ENCODE measurements at regions not wholly inside any gene's neighbourhood (a gene's known extent, or its start where the extent isn't known, plus 50 kb on each side); places are given as distances from the start of the nearest gene placed in this dataset.

DNA sequence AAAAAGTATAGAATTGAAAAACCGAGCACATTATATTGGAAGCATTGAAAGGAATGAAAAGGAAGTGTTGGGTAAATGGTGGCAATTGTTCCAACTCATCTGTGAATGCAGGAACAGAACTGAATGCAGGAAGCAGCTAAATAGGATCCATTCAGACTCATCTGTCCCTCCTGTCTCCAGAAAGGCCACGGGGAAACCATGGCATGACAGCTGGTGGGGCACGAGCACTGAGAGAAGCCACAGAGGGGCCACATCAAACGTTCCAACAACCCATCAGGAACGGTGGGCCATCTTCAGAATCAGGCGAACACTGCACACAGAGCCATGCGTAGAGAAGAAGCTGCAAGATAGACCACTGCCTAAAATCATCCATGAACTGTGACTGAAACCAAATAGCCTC is 138.5 kb upstream of the SLC35G4 start:
- Histone ChIP-seq H3K9me3 (peaks cover 0 to 10% (median 0%) of the 10 kb centered on the region in 12 donors), H3K36me3 (no peaks in the 10 kb centered on the region), H3K27me3 (peaks cover 0 to 2% (median 0%) of the 10 kb centered on the region in 9 donors), H3K4me1 (no peaks in the 10 kb centered on the region), H3K27ac (no peak overlapping the region), H3K4me3 (no peak overlapping the region)
- ATAC-seq (no peak), DNase-seq (no peak)
- WGBS, 4 donors = 77 to 86% (median 84%) methylated on average over 7 of the region's 7 CpGs
- intact Hi-C loops (cut with DNase I) = no loop called here
- TF ChIP-seq CTCF (IDR thresholded peaks at IDR 0.05) (no peak), POLR2A (IDR thresholded peaks at IDR 0.05) (no peak)

- DNase-seq = no peak
- Histone ChIP-seq H3K4me1 (no peaks in the 10 kb centered on the region), H3K27me3 (peaks cover 0 to 5% (median 0%) of the 10 kb centered on the region in 9 donors), H3K36me3 (no peaks in the 10 kb centered on the region), H3K4me3 (no peak overlapping the region), H3K27ac (no peak overlapping the region), H3K9me3 (peaks cover 0 to 4% (median 0%) of the 10 kb centered on the region in 12 donors)
- no peak for ATAC-seq
- intact Hi-C loops (cut with DNase I) = no loop called here
- WGBS, 4 donors = 48 to 75% (median 55%) methylated on average over 2 of the region's 2 CpGs
- TF ChIP-seq CTCF (IDR thresholded peaks at IDR 0.05) = no peak
- TF ChIP-seq POLR2A (IDR thresholded peaks at IDR 0.05) = no peak
Observed at GRCh38 chr18:11468617-11469016, 140.8 kb upstream of the SLC35G4 start.

- intact Hi-C loops (cut with DNase I) = no loop called here
- Histone ChIP-seq H3K27ac (no peak overlapping the region), H3K4me1 (no peaks in the 10 kb centered on the region), H3K27me3 (peaks cover 0 to 5% (median 0%) of the 10 kb centered on the region in 9 donors), H3K9me3 (peaks cover 0 to under 1% (median 0%) of the 10 kb centered on the region in 12 donors), H3K36me3 (no peaks in the 10 kb centered on the region), H3K4me3 (no peak overlapping the region)
- TF ChIP-seq POLR2A (IDR thresholded peaks at IDR 0.05) = no peak
- no peak for TF ChIP-seq CTCF (IDR thresholded peaks at IDR 0.05)
- no peak for ATAC-seq
- DNase-seq = no peak
- WGBS, 4 donors = 85 to 93% (median 88%) methylated on average over 3 of the region's 3 CpGs
Observed at GRCh38 chr18:11468120-11468519, 141.3 kb upstream of the SLC35G4 start.

GRCh38 chr18:11467611-11468010 is 141.8 kb upstream of the SLC35G4 start:
- no peak for DNase-seq
- Histone ChIP-seq H3K27ac (no peak overlapping the region), H3K9me3 (no peaks in the 10 kb centered on the region), H3K4me3 (no peak overlapping the region), H3K36me3 (no peaks in the 10 kb centered on the region), H3K4me1 (no peaks in the 10 kb centered on the region), H3K27me3 (peaks cover 0 to 5% (median 0%) of the 10 kb centered on the region in 9 donors)
- WGBS, 4 donors = 75 to 85% (median 82%) methylated on average over 2 of the region's 2 CpGs
- no peak for ATAC-seq
- TF ChIP-seq POLR2A (IDR thresholded peaks at IDR 0.05) = no peak
- no peak for TF ChIP-seq CTCF (IDR thresholded peaks at IDR 0.05)
- intact Hi-C loops (cut with DNase I) = no loop called here
